NCI-H226 (cell line): ENCODE measurements at regions not wholly inside any gene's neighbourhood (a gene's known extent, or its start where the extent isn't known, plus 50 kb on each side); places are given as distances from the start of the nearest gene placed in this dataset.

Source experiments
- DNase-seq: peaks from one replicate; pipeline ENCODE4 v3.0.0-alpha.2; 2015

DNA sequence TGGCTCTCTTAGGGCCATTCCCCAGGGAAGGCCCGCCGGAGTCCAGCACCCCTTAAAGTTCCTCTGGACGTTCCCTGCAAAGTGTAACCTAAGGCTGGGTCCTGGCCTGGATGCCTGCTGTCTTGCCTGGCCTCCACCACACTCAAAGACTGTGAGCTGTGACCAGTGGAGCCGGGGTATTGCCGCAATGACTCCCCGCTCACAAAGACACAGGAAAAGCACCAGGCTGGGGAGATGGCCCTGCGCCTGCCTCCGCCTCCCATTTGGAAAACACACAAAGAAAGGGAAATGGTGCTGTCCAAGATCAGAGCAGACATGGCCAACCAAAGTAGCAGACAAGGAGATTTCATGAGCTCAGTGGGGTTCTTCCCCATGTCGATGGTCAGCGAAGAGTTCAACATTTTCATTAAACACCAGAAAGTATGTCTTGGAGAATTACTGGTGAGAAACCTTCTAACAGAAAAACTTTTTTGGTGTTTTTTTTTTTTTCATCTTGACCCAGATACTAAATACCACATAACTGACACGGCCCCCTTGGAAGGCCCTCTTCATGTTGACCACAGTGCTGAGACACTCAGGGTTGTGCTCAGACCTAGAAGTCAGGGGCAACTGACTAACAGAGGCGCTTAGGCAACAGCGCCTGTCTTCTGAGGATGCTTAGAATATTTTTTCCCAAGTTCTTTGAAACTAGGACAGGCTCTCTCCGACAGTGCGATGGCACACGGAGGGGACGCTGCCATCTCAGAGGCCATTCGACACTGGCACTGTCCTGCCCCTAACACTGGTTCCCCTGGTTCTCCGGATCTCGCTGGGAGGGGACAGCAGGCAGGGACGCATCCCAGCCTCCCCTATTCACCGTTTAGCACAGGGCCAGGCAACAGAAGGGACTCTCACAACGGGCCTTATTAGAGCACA lies 226.4 kb upstream of the ID2 start:
- DNase-seq: no peak

DNA sequence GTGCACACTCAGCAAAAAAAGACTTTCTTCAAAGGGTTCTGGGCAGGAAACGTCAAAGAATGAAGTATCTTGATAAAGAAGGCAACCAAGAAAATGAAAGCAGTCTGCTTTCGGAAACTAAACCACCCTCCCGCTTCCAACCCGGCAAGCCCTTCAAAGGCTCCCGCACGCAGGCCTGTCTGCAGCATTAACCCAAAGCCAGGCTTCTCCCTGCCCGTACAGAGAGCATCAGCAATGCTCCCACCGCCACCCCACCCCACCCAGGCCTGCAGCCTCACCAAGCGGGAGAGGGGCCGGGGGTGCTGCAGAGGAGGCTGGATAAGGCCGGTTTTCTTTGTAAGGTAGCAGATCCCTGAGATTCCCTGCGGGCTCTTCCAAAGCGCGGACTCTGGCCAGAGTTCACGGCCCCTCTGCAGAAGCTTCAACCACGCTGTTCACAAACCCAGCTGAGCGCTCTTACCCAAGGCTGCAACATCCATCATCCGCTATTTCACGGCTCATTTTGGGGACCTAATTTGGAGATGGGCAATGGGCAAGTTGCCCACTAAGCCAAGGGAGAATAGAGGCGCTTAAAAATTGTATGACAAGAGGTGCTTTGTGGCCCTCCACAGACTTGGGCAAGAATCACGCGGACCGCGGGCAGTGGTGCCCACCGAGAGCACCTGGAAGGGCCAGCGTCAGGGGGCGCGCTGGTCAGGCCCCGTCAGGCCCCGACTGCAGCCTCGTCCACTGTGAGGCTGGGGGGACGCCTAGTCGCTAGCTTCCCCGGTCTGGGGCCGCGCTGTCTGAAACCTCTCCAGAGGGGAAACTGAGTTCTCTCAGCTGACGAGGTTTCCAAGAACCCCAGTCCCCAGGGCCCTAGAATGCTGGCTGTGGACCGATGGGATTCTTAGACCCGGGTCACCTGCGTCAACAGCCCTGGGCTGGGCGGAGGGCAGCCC lies 225.4 kb upstream of the ID2 start:
- DNase-seq: no peak

DNA sequence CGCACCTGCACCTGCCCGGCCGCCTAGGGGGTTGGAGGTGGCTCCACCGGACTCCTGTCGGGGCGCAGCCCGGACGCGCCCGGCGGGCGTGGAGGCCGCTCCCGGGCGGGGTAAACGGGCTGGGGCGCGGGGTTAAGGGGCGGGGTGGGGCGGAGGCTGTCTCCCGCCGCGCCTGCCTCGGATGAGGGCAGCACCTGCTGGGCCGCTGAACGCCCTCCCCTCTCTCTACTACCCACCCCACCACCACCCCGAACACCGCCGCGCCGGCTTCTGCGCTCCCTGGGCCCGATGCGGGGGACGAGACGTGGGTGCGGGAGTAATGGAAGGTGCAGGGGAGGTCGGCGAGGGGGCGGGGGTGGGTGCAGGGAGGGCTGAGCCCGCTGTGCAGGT lies 224.8 kb upstream of the ID2 start:
- DNase-seq: no peak

DNA sequence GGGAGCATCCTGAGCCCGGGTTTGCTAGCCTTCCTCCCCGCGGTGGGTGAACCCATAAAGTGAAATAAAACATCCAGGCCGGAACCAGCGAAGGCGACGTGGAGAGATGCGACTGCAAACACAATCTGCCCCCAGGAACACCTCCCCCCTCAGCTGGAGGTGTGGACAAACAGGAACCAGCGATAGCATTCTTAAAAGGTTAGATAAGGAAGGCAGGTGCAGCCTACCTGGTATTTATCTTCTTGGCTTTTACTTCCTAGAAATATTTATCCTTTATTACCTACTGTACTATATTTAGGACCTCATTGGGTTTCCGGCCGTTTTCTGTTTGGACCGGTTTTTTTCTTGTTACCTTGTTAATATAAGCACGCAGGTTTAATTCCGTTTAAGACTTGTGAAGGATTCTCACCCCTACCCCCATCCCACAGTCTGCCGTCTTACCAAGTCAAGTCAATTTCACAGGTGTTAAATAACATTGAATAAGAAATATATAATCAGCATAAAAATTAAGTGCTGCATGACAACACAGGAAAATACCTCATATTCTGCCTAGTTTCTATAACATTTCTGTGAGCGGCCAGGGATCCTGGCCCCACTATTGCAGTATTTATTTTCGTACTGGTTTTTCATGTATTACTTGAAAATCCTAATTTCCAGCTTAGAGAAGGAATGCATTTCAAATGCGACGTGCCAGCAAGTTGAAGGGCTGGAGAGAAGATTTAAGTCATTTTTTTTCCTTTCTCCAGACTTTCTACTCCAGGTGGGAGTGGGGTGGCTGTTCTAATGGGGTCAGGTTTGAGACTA lies 224.0 kb upstream of the ID2 start:
- DNase-seq: no peak

DNA sequence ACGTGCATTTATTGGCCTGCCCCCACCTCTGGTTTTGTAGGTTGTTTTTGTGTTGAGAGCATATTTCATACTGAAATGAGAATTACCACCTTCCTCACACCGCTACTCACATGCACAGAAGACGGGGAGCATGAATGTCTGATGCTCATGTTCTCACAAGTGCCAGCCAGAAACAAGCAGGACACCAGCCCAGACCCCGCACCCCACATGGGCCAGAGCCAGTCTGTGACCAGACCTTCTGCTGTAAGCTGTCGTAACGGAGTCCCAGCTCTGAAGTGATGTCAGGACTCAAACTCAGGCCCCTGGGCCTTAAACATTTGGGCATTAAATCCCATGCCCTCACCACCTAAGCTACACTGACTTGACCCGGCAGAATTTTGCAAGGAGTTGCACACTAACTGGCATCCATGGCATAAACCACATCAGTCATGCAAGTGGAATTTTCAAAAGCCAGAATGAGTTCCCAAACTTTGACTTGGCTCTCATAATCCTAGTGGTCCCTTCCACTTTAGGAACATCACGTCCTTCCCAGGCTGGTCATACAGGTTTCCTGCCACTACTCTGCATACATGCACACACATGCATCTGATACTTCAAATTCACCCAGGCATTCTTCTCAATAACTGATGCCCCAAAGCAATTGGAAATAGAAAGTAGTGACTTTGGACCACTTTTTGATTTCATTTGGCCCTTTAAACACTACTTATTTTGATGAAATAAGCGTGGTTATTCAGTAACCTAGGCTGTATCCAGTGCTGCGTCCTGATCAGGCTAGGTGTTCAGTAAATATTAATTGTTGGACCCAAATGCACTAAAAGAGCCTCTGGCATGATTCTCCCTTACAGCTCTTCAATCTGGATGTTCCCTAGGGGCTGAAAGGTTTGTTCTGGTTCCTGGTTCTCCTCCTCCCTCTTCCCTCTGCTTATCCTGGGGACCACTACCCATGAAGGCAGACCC lies 223.1 kb upstream of the ID2 start:
- DNase-seq: no peak

DNA sequence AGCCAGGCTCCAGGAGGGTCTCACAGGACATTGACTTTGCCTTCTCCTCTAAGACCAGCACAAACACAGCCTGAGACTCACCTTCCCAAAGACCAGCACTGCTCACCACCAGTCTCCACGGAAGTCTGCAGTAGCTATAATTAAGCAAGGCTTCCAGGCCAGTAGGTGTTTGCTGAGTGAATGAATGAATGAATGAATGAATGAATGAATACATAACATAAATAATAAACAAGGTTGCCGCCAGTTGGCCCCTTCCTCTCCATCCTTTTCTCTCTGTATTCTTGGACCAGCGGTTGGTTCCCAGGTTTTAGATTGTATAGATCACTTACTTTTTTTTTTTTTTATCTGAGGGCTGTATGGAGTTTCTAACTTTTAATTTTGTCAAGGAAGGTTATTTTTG lies 222.4 kb upstream of the ID2 start:
- no peak for DNase-seq

DNA sequence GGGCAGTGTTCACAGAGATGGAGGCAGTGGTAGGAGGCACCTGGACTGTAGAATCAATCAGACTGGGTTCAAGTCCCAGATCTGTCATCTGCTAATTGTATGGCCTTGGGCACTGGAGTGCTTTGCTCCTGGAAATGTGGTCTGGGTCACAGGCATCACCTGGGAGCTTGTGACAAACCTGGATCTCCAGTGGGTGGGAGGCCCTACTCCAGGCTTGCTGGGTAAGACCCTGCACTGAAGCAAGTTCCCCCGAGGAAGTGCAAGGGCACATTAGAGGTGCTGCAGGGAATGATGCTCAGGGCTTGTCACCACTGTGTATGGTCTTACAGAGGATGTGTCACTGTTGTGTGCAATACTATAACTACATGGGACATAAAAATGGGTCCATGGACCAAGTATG lies 220.5 kb upstream of the ID2 start:
- DNase-seq: no peak

DNA sequence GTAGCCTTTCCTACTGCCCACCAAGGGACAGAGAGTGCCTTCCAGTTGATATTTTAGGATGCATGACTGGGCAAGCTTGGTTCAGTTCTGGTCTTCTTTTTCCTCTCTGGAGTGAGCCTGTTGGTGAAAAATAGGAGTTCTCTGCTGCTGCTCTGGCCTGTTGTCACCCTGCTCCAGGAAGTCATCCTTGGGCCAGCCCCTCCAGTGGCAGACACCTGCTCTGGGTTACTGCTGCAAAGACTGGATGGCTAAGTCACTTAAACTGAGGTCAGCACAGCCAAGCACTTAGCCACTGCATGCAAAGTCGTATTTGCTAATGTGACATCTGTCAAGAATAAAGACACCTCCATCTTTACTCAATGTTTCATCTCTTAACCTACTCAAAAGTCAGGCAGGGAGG lies 219.6 kb upstream of the ID2 start:
- no peak for DNase-seq

DNA sequence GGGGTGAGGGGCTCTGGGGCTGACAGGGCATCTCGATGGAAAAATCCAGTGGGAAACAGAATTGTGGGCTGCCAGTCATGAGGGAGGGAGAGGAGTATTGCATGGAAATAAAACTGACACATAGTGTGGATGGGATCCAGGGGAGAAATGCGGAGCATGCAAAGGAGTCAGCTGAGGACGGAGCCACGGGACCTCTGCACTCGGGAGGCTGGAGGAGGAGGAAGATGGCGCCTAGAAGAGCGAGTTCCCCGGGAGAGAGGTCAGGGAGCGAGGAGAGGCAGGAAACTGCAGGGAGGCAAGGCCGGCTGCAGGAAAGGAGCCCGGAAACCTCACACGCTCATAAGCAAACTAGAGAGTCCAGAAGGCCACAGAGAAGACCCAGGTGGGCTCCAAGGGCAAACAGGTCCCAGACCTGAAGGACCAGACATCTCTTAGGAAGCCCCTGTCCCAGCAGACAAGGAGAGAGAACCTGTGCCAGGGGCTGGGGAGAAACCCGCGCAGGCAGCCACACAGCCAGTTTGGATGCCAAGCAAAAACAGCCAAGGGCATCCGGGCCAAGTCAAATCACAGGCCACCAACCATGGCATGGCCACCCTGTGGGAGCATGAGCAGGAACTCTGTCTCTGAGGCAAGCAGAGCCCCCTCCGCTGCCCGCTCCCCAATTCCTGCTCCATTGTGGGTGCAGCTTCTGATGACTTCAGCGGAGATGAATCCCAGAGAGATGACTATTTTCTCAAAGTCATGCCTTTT lies 218.8 kb upstream of the ID2 start:
- no peak for DNase-seq

DNA sequence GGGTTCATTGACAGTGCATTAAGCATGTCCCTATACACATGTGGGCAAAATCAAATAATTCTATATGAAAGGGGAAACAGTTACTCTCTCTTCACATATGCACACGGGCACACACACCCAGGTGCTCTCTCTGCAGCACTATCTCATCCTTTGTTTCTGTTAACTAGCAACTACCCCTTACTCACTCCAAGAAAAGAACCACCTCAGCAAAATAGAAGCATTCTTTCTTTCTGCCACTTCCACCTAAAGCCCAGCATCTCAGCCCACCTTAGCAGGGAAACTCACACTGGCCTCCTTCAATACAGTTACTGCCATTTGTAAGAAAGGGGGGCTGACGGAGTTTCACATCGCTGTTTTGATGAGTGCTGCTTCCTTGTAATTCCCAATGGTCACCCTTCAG lies 216.3 kb upstream of the ID2 start:
- no peak for DNase-seq

DNA sequence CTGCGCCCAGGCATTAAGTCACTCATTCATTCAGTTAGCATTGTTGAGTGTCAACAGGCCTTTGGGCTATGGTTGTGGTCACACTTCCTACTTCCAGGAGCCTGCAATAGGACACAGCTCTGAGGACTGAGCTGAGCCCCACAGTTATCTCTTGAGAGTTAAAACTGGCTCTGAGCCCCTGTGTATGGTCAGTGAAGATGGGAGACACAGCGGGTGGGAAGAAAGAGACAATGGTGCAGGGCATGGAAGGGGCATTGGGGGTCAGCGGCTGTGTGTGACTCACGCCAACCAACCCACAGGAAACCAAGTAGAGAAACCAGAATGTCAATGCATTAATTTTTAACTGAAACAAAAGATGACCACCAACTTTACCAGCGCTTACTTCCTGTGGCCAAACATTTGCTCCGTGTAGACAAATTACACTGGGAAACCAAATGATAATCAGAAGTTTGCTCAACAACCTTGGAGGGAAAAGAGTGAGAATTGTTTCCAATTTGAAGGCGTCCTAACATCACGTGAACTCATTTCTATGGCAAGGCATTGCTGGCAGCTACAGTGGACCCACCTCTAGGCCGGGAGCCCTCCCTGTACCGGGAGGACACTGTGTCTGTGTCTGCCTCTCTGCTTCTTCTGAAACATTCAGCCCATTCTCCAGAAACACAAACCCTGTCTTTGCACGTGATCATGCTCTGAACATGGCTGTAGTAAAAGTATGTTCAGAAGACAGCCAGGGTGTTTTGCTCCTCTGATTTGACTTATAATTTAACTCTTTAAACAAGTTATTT lies 212.0 kb upstream of the ID2 start:
- DNase-seq: no peak

DNA sequence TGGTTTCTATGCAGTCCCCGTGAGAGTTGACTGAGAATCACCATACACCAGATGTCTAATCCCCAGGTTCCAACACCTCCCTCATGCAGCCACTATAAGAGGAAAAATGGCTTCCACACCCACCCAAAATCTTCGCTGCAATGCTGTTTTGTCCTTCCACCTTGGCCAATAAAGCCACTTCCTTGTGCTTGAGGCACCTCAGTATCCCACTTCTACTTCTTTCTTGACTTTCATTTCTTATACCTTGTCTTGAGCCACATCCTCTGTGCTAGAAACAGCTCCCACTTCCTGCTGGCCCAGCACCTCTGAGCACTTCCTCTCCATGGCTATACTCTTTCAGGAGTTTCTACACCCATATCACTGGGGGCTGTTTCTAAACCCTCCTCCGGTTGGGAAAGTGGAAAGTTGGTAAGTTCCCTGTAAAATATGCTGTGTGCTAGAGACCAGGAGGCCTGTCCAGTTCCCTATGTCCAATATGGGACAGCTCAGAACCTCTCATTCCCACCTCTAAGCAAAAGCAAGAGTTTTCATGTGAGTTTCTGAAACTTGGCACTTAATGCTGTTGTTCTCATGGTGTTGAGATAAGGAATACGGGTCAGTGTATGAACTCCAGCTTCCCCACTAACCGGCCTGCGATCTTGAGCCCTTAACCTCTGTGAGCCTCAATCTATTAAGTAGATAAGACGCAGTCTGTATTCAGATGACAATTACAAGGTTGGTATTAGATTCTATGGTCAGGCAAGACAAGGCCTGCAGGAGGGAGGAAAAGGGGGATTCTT lies 209.1 kb upstream of the ID2 start:
- no peak for DNase-seq

DNA sequence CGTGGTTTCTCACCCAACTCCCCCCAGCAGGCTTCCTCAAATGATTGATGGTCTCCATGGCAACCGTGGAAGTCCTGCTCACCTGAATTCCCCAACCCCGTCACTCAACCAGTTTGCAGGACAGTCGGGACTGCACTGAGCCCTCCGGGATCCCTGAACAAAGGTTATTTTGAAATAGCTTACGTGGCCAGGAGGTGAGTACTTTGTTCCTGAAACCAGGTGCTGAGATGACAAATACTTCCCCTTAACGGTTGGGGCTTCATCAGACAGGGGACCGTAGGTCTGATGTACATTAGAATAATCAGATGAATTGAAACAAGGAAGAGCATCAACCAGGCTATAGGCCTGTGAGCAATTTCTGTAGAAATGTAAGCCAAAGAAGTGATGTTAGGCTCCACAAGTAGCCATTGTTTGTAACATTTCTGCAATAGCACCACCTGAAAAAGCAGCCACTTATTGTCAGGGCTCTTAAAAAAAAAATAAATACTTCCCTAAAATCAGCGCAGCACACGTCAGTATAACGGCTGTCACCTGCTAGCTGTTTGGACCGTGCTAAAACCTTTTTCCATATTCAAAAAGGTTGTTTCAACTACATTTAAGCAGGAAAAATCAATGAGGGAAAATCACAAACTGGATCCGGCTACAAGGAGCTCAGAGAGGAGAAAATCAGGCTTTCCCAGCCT lies 206.4 kb upstream of the ID2 start:
- DNase-seq: no peak

DNA sequence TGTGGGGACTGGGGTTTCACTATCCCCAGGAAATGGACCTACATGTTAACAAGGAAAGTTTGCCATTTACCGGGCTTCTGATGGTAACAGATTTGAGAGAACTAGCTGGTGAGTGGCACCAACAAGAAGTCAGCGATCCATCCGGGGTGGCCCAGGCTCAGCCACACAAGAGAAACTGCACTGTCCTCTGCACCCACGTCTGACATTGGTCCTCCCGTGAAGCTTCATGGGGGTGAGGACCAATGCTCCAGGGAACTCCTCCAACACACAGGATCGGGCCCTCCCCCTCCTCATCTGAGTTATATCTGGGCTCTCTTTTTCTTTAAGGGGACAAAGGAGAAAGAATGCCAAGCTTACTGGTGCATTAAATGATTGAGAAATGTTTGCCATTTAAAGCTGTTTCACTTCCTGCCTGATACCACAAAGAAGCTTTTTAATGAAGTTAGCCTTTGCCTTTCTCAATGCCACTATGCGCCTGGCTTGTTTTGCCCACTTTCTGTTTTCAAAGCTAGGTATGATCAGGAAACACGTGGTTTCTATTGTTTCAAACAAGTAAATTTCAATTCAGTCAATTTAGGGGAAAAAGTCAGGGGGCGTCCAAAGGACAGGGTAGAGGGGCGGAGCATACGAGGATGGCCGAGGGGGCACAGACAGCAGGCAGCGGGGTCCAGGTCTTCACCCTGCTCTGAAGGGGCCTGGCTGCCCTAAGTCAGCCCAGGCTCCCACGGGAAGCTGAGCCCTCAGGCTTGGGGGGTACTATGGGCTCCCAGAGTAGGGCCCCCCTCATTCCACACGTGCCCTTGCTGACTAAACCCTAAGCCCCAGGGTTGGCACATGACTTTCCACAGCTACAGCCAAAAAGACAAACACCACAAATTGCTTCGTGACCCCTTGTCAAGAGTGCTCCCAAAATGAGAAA lies 204.0 kb upstream of the ID2 start:
- no peak for DNase-seq

DNA sequence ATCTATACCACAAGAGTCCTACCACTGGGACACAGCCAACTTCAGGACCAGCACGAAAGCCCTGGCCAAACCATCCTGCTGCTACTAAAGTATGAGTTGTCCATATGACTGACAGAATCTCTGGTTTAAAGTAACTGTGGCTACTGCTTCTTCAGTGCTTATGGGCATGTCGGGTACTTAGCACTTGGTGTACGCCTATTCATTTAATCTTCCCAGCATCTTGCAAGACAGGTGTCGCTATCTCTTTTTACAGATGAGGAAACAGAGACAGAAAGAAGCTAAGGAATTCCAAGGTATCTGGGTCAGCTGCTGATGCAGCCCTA lies 203.4 kb upstream of the ID2 start:
- no peak for DNase-seq

DNA sequence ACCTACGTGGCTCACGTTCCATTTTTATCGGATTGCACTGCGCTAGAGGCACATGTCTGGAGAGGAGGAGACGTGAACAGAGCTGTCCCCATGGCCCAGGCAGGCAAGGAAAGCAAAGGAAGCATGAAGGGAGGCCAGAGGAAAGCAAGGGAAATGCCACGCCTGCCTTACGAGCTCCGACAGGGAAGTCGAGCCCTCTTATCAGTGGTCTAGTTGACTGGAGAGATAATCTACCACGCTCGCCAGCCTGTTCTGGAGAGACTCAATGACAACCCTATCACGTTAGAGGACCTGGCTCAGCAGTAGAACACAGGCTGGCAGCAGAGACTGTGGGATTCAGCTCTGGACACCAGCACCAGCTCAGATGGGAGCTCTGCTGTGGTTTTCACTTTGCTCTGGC lies 202.6 kb upstream of the ID2 start:
- no peak for DNase-seq

DNA sequence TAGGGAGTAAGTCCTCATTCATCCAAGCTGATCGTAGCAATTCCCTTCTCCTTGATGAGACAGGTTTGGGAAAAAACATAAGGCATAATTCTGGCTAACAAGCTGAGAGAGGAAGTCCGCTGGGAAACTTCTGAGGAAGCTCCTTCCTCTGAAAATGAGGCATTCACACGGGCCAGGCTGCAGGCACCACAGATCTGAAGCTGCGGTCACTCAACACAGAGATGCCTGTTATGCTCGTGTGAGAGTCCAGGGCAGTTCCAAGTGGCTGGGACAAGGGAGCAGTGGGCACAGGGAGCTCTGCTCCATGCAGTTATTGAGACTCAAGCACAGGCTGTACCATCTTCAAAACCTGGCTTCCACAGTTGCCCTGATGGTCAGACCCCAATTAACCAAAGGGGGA lies 200.9 kb upstream of the ID2 start:
- no peak for DNase-seq

DNA sequence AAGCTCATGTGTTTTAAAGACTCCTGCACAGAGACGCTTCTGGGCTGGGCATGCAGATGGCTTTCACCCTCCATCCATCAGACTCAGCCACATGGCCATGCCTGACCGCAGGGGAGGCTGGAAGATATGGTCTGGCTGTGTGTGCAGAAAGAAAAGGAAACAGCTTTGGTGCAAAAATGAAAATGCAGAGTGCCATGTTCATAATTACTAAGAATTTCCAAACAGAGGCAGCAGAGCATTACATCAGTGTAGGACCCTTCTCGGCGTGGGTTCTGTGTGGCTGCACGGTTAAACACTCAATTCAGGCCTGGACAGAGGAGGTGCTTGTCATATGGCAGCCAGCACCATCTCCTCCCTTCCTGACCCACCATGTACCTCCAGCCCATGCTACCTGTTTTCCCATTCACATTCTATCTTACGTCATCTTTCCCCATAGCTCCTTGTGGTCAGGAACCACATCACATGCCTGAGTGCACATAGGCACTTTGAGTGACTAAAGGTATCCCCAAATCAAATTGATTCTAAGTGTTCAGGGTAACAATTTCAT lies 200.3 kb upstream of the ID2 start:
- DNase-seq: no peak
